ENCODE measurements at regions not wholly inside any gene's neighbourhood (a gene's known extent, or its start where the extent isn't known, plus 50 kb on each side); places are given as distances from the start of the nearest gene placed in this dataset.

GRCh38 chrX:23509256-23509655 is 158.0 kb upstream of the PRDX4 start:
- peak; percentile 78 for ATAC-seq
- Mint-ChIP-seq H3K27me3 (ENCODE audit: insufficient read depth, low read depth, poor library complexity) (peaks cover 4% of the 10 kb centered on the region), H3K4me1 (peaks cover 72% of the 10 kb centered on the region)

More at GRCh38 chrX:23509256-23509655, 158.0 kb upstream of the PRDX4 start:
- Histone ChIP-seq H3K4me3 (no peak overlapping the region), H3K36me3 (ENCODE audit: insufficient read depth) (no peaks in the 10 kb centered on the region), H4K20me1 (replicated peaks; ENCODE audit: insufficient read depth) (no peaks in the 10 kb centered on the region), H3K4me2 (0 out of 2 replicates have a peak overlapping the region, but pooled peaks have one; percentile 6), H3F3A (replicated peaks; ENCODE audit: low read depth) (no peaks in the 10 kb centered on the region), H3K27ac (ENCODE audit: low read depth) (peak overlapping the region; percentile 80), H3K9me2 (ENCODE audit: insufficient read depth) (no peaks in the 10 kb centered on the region), H3K79me2 (replicated peaks; ENCODE audit: insufficient read depth) (no peaks in the 10 kb centered on the region), H2AFZ (no peak overlapping the region), H3K4me1 (ENCODE audit: insufficient read depth) (peaks cover 56% of the 10 kb centered on the region), H3K27me3 (ENCODE audit: insufficient read depth) (no peaks in the 10 kb centered on the region)
- Mint-ChIP-seq H3K4me3 (no peak overlapping the region), H3K9me3 (peaks cover 7% of the 10 kb centered on the region; the same call in 2 of the 3 replicates), H3K36me3 (ENCODE audit: low read depth) (peaks cover 9% of the 10 kb centered on the region; the same call in 2 of the 3 replicates), H3K27ac (0 out of 2 replicates have a peak overlapping the region, but pooled peaks have one; percentile 15)
- DNase-seq (ENCODE audit: low spot score) = peak; percentile 76
- TF ChIP-seq, protein P1, sequence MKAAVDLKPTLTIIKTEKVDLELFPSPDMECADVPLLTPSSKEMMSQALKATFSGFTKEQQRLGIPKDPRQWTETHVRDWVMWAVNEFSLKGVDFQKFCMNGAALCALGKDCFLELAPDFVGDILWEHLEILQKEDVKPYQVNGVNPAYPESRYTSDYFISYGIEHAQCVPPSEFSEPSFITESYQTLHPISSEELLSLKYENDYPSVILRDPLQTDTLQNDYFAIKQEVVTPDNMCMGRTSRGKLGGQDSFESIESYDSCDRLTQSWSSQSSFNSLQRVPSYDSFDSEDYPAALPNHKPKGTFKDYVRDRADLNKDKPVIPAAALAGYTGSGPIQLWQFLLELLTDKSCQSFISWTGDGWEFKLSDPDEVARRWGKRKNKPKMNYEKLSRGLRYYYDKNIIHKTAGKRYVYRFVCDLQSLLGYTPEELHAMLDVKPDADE (IDR thresholded peaks at IDR 0.05) = no peak
- no peak for TF ChIP-seq CREB1 (CRISPR knock-in tag; IDR thresholded peaks at IDR 0.05; ENCODE audit: low read depth)
- TF ChIP-seq, protein P2, sequence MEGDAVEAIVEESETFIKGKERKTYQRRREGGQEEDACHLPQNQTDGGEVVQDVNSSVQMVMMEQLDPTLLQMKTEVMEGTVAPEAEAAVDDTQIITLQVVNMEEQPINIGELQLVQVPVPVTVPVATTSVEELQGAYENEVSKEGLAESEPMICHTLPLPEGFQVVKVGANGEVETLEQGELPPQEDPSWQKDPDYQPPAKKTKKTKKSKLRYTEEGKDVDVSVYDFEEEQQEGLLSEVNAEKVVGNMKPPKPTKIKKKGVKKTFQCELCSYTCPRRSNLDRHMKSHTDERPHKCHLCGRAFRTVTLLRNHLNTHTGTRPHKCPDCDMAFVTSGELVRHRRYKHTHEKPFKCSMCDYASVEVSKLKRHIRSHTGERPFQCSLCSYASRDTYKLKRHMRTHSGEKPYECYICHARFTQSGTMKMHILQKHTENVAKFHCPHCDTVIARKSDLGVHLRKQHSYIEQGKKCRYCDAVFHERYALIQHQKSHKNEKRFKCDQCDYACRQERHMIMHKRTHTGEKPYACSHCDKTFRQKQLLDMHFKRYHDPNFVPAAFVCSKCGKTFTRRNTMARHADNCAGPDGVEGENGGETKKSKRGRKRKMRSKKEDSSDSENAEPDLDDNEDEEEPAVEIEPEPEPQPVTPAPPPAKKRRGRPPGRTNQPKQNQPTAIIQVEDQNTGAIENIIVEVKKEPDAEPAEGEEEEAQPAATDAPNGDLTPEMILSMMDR (conservative IDR thresholded peaks at IDR 0.05; ENCODE audit: low read depth in 2 of 2) = no peak
- no peak for TF ChIP-seq POLR2AphosphoS5 (IDR thresholded peaks at IDR 0.05; ENCODE audit: low read depth)
- TF ChIP-seq, protein P3, sequence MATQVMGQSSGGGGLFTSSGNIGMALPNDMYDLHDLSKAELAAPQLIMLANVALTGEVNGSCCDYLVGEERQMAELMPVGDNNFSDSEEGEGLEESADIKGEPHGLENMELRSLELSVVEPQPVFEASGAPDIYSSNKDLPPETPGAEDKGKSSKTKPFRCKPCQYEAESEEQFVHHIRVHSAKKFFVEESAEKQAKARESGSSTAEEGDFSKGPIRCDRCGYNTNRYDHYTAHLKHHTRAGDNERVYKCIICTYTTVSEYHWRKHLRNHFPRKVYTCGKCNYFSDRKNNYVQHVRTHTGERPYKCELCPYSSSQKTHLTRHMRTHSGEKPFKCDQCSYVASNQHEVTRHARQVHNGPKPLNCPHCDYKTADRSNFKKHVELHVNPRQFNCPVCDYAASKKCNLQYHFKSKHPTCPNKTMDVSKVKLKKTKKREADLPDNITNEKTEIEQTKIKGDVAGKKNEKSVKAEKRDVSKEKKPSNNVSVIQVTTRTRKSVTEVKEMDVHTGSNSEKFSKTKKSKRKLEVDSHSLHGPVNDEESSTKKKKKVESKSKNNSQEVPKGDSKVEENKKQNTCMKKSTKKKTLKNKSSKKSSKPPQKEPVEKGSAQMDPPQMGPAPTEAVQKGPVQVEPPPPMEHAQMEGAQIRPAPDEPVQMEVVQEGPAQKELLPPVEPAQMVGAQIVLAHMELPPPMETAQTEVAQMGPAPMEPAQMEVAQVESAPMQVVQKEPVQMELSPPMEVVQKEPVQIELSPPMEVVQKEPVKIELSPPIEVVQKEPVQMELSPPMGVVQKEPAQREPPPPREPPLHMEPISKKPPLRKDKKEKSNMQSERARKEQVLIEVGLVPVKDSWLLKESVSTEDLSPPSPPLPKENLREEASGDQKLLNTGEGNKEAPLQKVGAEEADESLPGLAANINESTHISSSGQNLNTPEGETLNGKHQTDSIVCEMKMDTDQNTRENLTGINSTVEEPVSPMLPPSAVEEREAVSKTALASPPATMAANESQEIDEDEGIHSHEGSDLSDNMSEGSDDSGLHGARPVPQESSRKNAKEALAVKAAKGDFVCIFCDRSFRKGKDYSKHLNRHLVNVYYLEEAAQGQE (IDR thresholded peaks at IDR 0.05; ENCODE audit: unreplicated experiment) = no peak
- TF ChIP-seq ZNF114 (CRISPR knock-in tag; IDR thresholded peaks at IDR 0.05) = no peak
- TF ChIP-seq NANOG (IDR thresholded peaks at IDR 0.05; ENCODE audit: borderline replicate concordance) = 0 out of 2 replicates have a peak, but pooled peaks have one; percentile 18
- TF ChIP-seq EZH2phosphoT487 (IDR thresholded peaks at IDR 0.05; ENCODE audit: unreplicated experiment) = no peak
- no peak for TF ChIP-seq STAT1 (IDR thresholded peaks at IDR 0.05; ENCODE audit: unreplicated experiment)
- TF ChIP-seq EZH2 (IDR thresholded peaks at IDR 0.05; ENCODE audit: low read depth, unreplicated experiment) = no peak
- no peak for TF ChIP-seq JUNB (IDR thresholded peaks at IDR 0.05; ENCODE audit: unreplicated experiment)
- TF ChIP-seq, protein P4, sequence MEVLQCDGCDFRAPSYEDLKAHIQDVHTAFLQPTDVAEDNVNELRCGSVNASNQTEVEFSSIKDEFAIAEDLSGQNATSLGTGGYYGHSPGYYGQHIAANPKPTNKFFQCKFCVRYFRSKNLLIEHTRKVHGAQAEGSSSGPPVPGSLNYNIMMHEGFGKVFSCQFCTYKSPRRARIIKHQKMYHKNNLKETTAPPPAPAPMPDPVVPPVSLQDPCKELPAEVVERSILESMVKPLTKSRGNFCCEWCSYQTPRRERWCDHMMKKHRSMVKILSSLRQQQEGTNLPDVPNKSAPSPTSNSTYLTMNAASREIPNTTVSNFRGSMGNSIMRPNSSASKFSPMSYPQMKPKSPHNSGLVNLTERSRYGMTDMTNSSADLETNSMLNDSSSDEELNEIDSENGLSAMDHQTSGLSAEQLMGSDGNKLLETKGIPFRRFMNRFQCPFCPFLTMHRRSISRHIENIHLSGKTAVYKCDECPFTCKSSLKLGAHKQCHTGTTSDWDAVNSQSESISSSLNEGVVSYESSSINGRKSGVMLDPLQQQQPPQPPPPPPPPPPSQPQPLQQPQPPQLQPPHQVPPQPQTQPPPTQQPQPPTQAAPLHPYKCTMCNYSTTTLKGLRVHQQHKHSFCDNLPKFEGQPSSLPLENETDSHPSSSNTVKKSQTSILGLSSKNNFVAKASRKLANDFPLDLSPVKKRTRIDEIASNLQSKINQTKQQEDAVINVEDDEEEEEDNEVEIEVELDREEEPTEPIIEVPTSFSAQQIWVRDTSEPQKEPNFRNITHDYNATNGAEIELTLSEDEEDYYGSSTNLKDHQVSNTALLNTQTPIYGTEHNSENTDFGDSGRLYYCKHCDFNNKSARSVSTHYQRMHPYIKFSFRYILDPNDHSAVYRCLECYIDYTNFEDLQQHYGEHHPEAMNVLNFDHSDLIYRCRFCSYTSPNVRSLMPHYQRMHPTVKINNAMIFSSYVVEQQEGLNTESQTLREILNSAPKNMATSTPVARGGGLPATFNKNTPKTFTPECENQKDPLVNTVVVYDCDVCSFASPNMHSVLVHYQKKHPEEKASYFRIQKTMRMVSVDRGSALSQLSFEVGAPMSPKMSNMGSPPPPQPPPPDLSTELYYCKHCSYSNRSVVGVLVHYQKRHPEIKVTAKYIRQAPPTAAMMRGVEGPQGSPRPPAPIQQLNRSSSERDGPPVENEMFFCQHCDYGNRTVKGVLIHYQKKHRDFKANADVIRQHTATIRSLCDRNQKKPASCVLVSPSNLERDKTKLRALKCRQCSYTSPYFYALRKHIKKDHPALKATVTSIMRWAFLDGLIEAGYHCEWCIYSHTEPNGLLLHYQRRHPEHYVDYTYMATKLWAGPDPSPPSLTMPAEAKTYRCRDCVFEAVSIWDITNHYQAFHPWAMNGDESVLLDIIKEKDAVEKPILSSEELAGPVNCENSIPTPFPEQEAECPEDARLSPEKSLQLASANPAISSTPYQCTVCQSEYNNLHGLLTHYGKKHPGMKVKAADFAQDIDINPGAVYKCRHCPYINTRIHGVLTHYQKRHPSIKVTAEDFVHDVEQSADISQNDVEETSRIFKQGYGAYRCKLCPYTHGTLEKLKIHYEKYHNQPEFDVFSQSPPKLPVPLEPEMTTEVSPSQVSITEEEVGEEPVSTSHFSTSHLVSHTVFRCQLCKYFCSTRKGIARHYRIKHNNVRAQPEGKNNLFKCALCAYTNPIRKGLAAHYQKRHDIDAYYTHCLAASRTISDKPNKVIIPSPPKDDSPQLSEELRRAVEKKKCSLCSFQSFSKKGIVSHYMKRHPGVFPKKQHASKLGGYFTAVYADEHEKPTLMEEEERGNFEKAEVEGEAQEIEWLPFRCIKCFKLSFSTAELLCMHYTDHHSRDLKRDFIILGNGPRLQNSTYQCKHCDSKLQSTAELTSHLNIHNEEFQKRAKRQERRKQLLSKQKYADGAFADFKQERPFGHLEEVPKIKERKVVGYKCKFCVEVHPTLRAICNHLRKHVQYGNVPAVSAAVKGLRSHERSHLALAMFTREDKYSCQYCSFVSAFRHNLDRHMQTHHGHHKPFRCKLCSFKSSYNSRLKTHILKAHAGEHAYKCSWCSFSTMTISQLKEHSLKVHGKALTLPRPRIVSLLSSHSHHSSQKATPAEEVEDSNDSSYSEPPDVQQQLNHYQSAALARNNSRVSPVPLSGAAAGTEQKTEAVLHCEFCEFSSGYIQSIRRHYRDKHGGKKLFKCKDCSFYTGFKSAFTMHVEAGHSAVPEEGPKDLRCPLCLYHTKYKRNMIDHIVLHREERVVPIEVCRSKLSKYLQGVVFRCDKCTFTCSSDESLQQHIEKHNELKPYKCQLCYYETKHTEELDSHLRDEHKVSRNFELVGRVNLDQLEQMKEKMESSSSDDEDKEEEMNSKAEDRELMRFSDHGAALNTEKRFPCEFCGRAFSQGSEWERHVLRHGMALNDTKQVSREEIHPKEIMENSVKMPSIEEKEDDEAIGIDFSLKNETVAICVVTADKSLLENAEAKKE (CRISPR knock-in tag; IDR thresholded peaks at IDR 0.05) = peak; percentile 66; the same call in 1 of the 2 replicates
- no peak for TF ChIP-seq ZNF331 (CRISPR knock-in tag; IDR thresholded peaks at IDR 0.05; ENCODE audit: low read depth)
